Endothelial cell of umbilical vein (primary cell): ENCODE measurements at regions not wholly inside any gene's neighbourhood (a gene's known extent, or its start where the extent isn't known, plus 50 kb on each side); places are given as distances from the start of the nearest gene placed in this dataset.
"Not testable (repeated sequence)": the region's sequence is repeated elsewhere in the genome, so short reads cannot be mapped to it uniquely, and the experiment has no call there.

Source experiments
- BruUV-seq: library from RNA; stranded (reverse); fragments of 400-500 nt; replicated peaks from 2 replicates; lab custom pipeline; 2021; lab: Mats Ljungman, UMichigan
- CTCF ChIA-PET: fragments of 300-600, 350-600 bp; sonication (Branson Sonifier 250); formaldehyde crosslinking; loops from one replicate; lab custom pipeline; 2021; ENCODE audit warnings: antibody characterized with exemption, inconsistent platforms; lab: Charles Lee
- POLR2A ChIA-PET: fragments of 300-600, 350-600 bp; sonication (Branson Sonifier 250); formaldehyde crosslinking; loops from one replicate; lab custom pipeline; 2021; ENCODE audit warnings: antibody characterized with exemption, inconsistent platforms; lab: Charles Lee
- DNase-seq: peaks from one replicate; pipeline ENCODE4 v3.0.0-alpha.2; 2011; ENCODE audit warnings: low read depth, low spot score
- FAIRE-seq: peaks from 2 replicates; lab custom pipeline; 2011; peaks lifted over from hg19 to GRCh38; lab: Jason Lieb, UNC
- H2AFZ ChIP-seq: 2 replicates; pipeline ENCODE4 v1.6.0; 2012; ENCODE audit warnings: low read depth, low read length, control low read depth, inconsistent platforms
- H3K27ac ChIP-seq: 2 replicates; pipeline ENCODE4 v1.5.1; 2011; ENCODE audit warnings: low read depth, mild to moderate bottlenecking, control low read depth, low read length, moderate library complexity; ENCODE audit not compliant: insufficient read depth
- H3K27me3 ChIP-seq, 2 experiments: 2 replicates each; pipeline versions ENCODE4 v1.6.0 to v1.6.1; 2011; ENCODE audit warnings: low read length in 2 of 2, mixed read lengths in 1 of 2; ENCODE audit not compliant: control insufficient read depth in 2 of 2, insufficient read depth in 2 of 2
- H3K36me3 ChIP-seq, 2 experiments: 2 replicates in 1 of 2; 3 replicates in 1 of 2; pipeline ENCODE4 v1.5.1; 2011; ENCODE audit warnings: low read length in 2 of 2, mild to moderate bottlenecking in 1 of 2, moderate library complexity in 1 of 2; ENCODE audit not compliant: control insufficient read depth in 2 of 2, insufficient read depth in 2 of 2; ENCODE audit errors: extremely low read depth in 1 of 2
- H3K4me1 ChIP-seq: 3 replicates; pipeline ENCODE4 v1.5.1; 2011; ENCODE audit warnings: mild to moderate bottlenecking, low read length; ENCODE audit not compliant: control insufficient read depth, insufficient read depth; ENCODE audit errors: extremely low read depth
- H3K4me2 ChIP-seq: 2 replicates; pipeline ENCODE4 v1.6.1; 2011; ENCODE audit warnings: low read length, control low read depth, mixed read lengths; ENCODE audit not compliant: insufficient read depth
- H3K4me3 ChIP-seq, 3 experiments: fragments of 200-600 bp in 1 of 3; sonication (generic), shearing (Covaris generic) in 1 of 3; replicated peaks in 1 of 3; 2 replicates each; pipeline ENCODE4 v1.5.1; 2011 to 2016; ENCODE audit warnings: control low read depth in 3 of 3, low read length in 3 of 3, mild to moderate bottlenecking in 2 of 3, inconsistent platforms in 1 of 3, low read depth in 1 of 3, moderate library complexity in 1 of 3; ENCODE audit not compliant: insufficient read depth in 1 of 3
- H3K79me2 ChIP-seq: 2 replicates; pipeline ENCODE4 v1.6.0; 2012; ENCODE audit warnings: low read length, inconsistent platforms; ENCODE audit not compliant: control insufficient read depth, insufficient read depth
- H3K9ac ChIP-seq: replicated peaks from 2 replicates; pipeline ENCODE3; 2011; ENCODE audit warnings: low read length, control low read depth; ENCODE audit not compliant: insufficient read depth; ENCODE audit errors: extremely low read depth
- H3K9me1 ChIP-seq: replicated peaks from 3 replicates; pipeline ENCODE4 v1.6.0; 2011; ENCODE audit warnings: mild to moderate bottlenecking, low read length; ENCODE audit not compliant: control insufficient read depth, insufficient read depth; ENCODE audit errors: extremely low read depth
- H3K9me3 ChIP-seq: replicated peaks from 2 replicates; pipeline ENCODE4 v1.5.1; 2012; ENCODE audit warnings: low read length, inconsistent platforms; ENCODE audit not compliant: control insufficient read depth, insufficient read depth
- H4K20me1 ChIP-seq: replicated peaks from 2 replicates; pipeline ENCODE3; 2011; ENCODE audit warnings: mild to moderate bottlenecking, low read length; ENCODE audit not compliant: control insufficient read depth, insufficient read depth; ENCODE audit errors: extremely low read depth
- EZH2 ChIP-seq: IDR thresholded peaks from 2 replicates; pipeline ENCODE4 v1.6.1; 2012; ENCODE audit warnings: borderline replicate concordance, low read depth, mild to moderate bottlenecking, moderate library complexity, low read length, inconsistent platforms; ENCODE audit not compliant: severe bottlenecking
- FOS ChIP-seq: IDR thresholded peaks from 2 replicates; pipeline ENCODE4 v1.6.1; 2011; ENCODE audit warnings: mild to moderate bottlenecking, low read length, moderate library complexity, borderline replicate concordance; ENCODE audit not compliant: insufficient read depth
- GATA2 ChIP-seq: IDR thresholded peaks from 2 replicates; pipeline ENCODE4 v1.7.0; 2011; ENCODE audit warnings: low read depth, mild to moderate bottlenecking, moderate library complexity, mixed read lengths, low read length; ENCODE audit not compliant: insufficient read length, insufficient read depth
- JUN ChIP-seq: IDR thresholded peaks from 2 replicates; pipeline ENCODE4 v1.6.1; 2011; ENCODE audit warnings: borderline replicate concordance, low read depth; ENCODE audit not compliant: insufficient read length, insufficient read depth
- MAX ChIP-seq: IDR thresholded peaks from 2 replicates; pipeline ENCODE4 v1.6.1; 2011; ENCODE audit not compliant: insufficient read depth, insufficient read length
- MYC ChIP-seq: IDR thresholded peaks from one replicate; pipeline ENCODE4 v1.6.1; 2011; ENCODE audit warnings: mild to moderate bottlenecking, low read depth, low read length
- POLR2A ChIP-seq: IDR thresholded peaks from 2 replicates; pipeline ENCODE4 v1.6.1; 2012; ENCODE audit warnings: low read depth, mild to moderate bottlenecking, control low read depth, low read length
- POLR2AphosphoS5 ChIP-seq: IDR thresholded peaks from 2 replicates; pipeline ENCODE4 v1.6.1; 2012; ENCODE audit warnings: low read depth, mild to moderate bottlenecking, control low read depth, low read length, moderate library complexity; ENCODE audit not compliant: insufficient read depth
- dilution Hi-C: fragments of 300-500 bp; cut with MboI; formaldehyde crosslinking; loops from one replicate; pipeline ENCODE4 v1.15.0; 2019; ENCODE audit warnings: low sequenced_read_pairs; ENCODE audit not compliant: extremely low pct_ligation_motif_present
- intact Hi-C: fragments of 100-400 bp; cut with micrococcal nuclease; formaldehyde crosslinking; loops from one replicate; pipeline ENCODE4 v1.10.0; 2022
- TF ChIP-seq, protein P1 (sequence below), 2 donors: IDR thresholded peaks; 1 replicate in 1 of 2; 2 replicates in 1 of 2; pipeline ENCODE4 v1.5.1; 2011; ENCODE audit warnings: low read length in 2 of 2, mild to moderate bottlenecking in 2 of 2, moderate library complexity in 2 of 2, control low read depth in 1 of 2, inconsistent platforms in 1 of 2, low read depth in 1 of 2; ENCODE audit not compliant: insufficient read depth in 1 of 2; ENCODE audit errors: extremely low read depth in 1 of 2

GRCh38 chr6:168842632-168843212, 401.7 kb downstream of the SMOC2 start:
- H4K20me1 ChIP-seq, H3K27ac ChIP-seq, H2AFZ ChIP-seq, FAIRE-seq, DNase-seq, H3K4me3 ChIP-seq, H3K36me3 ChIP-seq, CTCF ChIA-PET, POLR2A ChIA-PET, intact Hi-C loops, H3K9me1 ChIP-seq, H3K27me3 ChIP-seq, H3K4me2 ChIP-seq, dilution Hi-C loops, H3K9me3 ChIP-seq, H3K9ac ChIP-seq, H3K4me1 ChIP-seq, H3K79me2 ChIP-seq, BruUV-seq: not testable (repeated sequence)

DNA sequence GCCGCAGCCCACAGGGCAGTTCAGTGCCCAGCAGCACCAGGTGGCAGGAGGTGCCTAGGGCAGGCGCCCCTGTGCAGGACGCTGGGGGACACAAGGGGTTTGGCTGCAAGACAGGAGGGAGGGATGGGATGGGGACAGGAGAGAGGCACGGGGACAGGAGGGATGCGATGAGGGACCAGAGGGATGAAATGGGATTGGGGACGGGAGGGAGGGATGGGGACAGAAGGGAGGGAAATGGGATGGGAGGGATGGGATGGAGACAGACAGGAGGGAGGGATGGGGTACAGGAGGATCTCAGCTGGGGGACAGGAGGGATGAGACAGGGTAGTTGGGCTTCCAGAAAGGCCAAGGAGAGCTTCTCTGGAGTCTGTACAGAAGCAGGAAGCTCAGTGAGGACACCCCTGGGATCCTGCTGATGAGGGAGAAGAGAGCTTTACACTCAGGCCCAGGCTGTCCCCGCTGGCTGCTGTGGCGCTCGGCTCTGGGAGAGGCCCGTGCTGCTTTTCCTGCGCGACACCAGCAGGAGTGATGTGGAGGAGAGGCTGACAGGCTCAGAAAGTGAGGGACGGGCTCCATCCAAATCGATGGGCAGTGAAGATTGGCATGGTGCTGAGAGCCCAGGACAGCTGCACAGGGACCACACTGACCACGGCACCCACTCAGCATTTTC, 400.8 kb downstream of the SMOC2 start:
- no peak for FAIRE-seq
- CTCF ChIA-PET = no interaction called here

DNA sequence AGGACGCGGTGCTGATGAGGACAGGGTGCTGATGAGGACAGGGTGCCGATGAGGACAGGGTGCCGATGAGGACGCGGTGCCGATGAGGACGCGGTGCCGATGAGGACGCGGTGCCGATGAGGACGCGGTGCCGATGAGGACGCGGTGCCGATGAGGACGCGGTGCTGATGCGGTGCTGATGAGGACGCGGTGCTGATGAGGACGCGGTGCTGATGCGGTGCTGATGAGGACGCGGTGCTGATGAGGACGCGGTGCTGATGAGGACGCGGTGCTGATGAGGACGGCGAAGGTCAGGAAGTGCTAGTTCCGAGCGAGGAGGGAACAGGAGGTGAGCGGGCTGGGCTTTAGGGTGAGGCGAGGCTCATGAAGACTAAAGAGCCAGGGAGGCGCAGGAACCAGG, 399.9 kb downstream of the SMOC2 start:
- H3K9me3 ChIP-seq, BruUV-seq, dilution Hi-C loops, H3K4me3 ChIP-seq, H3K36me3 ChIP-seq, H3K9ac ChIP-seq, H3K4me1 ChIP-seq, H3K4me2 ChIP-seq, FAIRE-seq, H4K20me1 ChIP-seq, H3K27me3 ChIP-seq, H3K79me2 ChIP-seq, intact Hi-C loops, POLR2A ChIA-PET, H3K9me1 ChIP-seq, CTCF ChIA-PET, H3K27ac ChIP-seq, H2AFZ ChIP-seq: not testable (repeated sequence)
- DNase-seq = peak; percentile 3

More for the DNA sequence above, 400.8 kb downstream of the SMOC2 start:
- Histone ChIP-seq H3K4me2 (no peak overlapping the region), H3K4me3 (no peak overlapping the region), H3K27ac (no peak overlapping the region), H3K9ac (no peak overlapping the region), H3K9me3 (peaks cover 7% of the 10 kb centered on the region), H3K27me3 (no peaks in the 10 kb centered on the region), H3K36me3 (no peaks in the 10 kb centered on the region), H3K79me2 (no peaks in the 10 kb centered on the region), H3K4me1 (no peaks in the 10 kb centered on the region), H4K20me1 (no peaks in the 10 kb centered on the region), H3K9me1 (no peaks in the 10 kb centered on the region), H2AFZ (no peak overlapping the region)
- no TSS peak for BruUV-seq
- no peak for TF ChIP-seq MYC
- TF ChIP-seq FOS = no peak
- TF ChIP-seq GATA2 = no peak
- no peak for TF ChIP-seq JUN
- no peak for TF ChIP-seq MAX
- TF ChIP-seq POLR2AphosphoS5 = no peak
- no peak for TF ChIP-seq POLR2A
- TF ChIP-seq, protein P1, sequence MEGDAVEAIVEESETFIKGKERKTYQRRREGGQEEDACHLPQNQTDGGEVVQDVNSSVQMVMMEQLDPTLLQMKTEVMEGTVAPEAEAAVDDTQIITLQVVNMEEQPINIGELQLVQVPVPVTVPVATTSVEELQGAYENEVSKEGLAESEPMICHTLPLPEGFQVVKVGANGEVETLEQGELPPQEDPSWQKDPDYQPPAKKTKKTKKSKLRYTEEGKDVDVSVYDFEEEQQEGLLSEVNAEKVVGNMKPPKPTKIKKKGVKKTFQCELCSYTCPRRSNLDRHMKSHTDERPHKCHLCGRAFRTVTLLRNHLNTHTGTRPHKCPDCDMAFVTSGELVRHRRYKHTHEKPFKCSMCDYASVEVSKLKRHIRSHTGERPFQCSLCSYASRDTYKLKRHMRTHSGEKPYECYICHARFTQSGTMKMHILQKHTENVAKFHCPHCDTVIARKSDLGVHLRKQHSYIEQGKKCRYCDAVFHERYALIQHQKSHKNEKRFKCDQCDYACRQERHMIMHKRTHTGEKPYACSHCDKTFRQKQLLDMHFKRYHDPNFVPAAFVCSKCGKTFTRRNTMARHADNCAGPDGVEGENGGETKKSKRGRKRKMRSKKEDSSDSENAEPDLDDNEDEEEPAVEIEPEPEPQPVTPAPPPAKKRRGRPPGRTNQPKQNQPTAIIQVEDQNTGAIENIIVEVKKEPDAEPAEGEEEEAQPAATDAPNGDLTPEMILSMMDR (IDR thresholded peaks at IDR 0.05; ENCODE audit: extremely low read depth in 1 of 2, insufficient read depth in 1 of 2, low read depth in 1 of 2, low read length in 2 of 2) = no peak
- TF ChIP-seq EZH2 = no peak
- no peak for DNase-seq
- intact Hi-C loops = no loop called here
- POLR2A ChIA-PET = no interaction called here
- dilution Hi-C loops = no loop called here
